Activated T-cell treated with anti-CD3 and anti-CD28 coated beads for 24 hours (primary cell): ENCODE measurements at regions not wholly inside any gene's neighbourhood (a gene's known extent, or its start where the extent isn't known, plus 50 kb on each side); places are given as distances from the start of the nearest gene placed in this dataset.

Experiments
- DNase-seq: peaks from one replicate; pipeline ENCODE4 v3.0.0-alpha.2; 2020; ENCODE audit warnings: low read depth

DNA sequence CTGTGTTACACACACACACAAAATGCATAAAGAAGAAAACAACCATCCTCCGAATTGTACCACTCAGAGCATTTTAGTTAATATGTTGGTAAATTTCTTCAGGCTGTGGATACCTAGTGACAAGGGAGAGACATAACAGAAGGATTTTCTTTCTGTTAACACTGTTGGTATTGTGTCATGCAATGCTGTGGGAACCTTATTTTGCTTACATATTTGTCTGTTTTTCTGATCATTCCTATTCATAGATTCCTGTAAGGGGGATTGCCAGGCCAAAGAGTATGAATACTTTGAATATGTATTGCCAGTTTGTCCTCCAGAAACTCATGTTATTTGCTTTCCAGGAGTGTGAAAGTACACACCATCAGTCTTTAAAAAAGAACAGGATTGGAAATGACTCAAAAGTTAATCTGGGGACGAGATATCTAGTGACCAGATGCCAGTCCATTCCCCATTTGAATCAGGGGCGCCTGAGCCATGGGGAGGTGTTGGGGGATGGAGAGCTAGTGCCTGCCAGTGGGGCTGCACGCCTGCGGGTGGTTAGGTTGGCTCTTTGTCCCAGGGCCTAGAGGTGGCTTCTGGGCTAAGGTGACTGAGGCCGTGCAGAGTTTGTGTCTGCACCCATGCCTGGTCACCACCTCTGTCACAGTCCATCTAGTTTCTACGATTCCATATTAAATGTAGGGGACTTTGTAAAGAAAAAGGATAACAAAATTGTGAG lies 142.0 kb downstream of the PTPN20 start:
- DNase-seq, result no peak

DNA sequence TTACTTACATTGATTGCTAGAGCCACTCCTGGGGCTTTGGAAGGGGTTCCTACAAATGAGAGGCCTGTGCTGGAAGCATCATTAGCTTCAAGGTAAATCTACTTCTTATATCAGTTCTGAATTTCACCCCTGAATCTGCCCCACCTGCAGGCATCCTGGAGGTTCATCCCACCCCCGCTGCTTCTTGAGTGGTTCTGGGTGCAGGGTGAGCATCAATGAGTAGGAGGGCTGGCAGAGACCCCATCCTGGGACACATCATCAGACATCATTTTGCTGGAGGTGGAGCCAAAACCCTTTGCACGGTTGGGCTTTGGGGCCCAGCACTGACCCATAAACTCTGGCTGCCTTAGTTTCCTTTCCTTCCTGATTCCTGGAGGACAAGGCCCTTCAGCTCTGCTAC lies 143.7 kb downstream of the PTPN20 start:
- no peak for DNase-seq

DNA sequence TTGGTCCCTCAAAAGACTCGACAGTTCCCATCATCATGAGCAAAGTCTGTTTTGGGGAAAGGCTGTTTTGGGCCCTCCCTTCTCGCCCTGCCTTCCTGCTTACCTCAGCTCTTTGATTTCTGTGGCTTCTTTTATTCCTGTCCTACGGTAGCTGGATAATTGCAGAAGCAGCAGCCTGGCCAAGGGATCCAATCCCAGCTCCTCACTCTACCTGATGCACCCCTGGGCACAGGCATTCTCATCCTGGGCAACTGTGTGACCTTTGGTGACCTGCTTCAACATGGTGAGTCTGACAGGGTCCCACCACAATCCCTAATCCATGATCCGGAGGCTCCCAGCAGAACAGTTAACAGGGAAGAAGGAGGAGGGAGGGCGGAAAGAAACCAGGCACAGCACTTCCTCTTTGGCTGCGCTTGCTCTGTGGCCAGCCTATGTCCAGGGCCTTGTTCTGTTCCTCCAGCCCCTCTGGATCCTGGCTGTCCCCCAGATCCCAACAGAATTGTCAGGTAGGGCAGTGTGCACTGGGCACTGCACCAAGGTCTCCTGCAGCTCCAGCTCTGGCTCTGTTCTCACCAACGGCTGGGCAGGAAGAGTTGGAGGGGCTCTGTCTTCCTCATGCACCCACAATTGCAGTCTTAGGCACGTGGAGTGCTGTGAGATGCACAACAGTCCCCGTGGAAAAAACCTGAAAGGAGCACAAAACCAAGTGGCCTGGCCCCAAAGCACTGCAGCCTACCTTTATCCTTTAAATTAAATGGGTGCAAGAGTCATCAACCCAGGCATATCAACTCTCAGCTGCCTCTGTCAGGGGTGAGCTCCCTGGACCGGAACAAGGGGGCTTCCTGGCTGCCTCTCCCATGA lies 144.4 kb downstream of the PTPN20 start:
- DNase-seq, result no peak

DNA sequence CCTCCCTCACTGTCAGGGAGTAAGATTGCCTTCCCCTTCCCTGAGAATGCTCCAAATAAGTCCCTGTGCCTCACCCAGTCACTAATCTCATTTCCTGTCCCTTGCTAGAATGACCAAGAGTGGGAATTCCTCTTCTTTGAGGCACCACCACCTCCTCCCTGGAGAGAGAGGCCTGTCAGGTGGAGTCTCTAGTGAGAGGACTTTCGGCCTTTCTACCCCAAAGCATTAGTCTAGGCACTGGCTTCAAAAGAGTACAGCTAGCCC lies 145.0 kb downstream of the PTPN20 start:
- no peak for DNase-seq

DNA sequence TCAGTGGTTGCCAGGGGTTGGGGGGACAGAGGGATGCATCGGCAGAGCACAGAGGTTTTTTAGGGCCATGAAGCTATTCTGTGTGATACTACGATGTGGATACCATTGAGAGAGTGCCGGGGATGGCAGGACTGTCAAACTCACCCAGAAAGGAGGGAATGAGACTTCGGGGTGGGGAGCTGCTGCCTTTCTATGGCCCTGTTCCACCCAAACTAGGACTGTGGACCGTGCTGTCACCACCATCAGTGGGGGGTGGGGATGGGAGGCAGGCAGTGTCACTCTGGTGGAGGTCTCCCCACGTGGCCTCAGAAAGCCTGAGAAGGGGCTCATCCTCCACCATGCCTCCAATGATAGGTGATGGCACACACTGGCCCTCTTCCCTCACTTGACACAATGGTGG lies 146.2 kb downstream of the PTPN20 start:
- no peak for DNase-seq

DNA sequence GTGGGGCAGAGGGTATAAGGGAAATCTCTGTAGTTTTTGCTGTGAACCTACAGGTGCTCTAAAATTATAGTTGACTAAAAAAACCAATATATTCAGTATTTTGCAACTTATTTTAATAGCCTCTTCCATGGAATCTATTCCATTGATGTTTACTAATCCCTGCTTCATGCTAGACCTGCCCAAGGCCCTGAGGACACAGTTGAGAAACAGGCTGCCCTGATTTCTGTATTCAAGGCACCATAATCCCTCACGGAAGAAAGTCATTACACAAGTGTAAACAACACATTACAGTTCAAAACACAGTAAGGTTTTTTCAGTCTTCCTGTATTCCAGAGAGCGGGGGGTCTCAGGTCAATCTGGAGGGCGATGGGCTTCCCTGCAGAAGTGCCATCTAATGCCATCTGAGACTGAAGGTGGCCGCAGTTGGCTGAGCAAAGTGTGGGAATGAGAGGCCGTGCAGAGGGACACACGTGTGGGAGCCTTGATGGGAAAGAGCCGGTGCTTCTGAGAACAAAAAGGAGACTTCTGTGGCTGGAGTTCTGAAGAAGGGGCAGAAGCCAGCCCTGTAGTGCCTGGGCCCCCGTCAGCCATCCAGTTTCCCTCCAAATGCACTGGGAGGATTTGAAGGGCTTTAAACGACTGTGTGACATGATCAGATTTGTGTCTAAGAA lies 146.9 kb downstream of the PTPN20 start:
- DNase-seq, result no peak

DNA sequence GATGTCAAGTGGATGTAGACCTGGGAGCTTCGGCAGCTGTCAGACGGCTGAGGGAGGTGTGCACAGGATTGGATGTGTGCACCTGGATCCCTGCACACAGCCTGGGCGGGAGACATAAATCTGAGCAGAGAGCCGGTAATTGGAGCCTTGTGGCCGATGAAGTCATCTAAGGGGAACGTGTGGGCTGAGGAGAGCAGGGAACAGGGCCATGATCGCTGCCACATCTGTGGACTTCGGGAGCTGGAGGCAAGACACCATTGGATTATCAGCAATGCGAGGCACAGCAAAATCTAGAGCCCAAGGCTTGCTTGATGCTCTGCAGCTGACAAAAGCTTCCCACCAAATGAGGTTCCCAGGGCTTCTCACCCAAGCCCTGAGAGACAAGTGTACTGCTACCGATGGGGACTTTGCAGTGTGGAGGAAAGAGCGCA lies 147.7 kb downstream of the PTPN20 start:
- DNase-seq, result no peak

DNA sequence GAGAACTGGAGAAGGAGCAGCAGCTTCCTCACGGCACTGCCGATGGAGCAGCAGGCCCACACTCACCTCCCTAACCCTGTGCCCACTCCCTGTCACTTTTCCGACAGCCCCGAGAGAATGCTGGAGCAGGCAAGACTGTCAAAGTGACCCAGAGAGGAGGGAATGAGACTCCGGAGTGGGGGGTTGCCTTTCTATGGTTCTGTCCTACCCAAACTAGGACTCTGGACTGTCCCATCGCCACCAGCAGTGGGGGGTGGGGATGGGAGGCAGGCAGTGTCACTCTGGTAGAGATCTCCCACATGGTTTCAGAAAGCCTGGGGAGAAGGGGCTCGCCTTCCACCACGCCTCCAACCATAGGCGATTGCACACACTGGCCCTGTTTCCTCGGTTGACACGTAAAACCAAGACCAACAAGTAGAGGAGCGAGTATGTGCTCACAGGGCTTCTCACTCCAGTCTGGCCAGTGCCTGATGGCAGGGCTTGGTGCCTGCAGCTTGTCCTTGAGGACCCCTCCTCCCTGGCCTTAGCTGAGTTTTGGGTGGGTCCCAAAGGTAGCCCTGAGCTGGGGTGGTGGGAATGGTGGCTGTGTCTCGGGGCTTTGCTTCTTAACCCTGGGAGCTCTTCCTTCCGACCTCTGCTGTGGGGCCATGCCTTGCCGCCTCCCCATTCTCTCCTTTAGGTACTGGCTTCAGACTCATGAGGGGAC lies 148.5 kb downstream of the PTPN20 start:
- no peak for DNase-seq

DNA sequence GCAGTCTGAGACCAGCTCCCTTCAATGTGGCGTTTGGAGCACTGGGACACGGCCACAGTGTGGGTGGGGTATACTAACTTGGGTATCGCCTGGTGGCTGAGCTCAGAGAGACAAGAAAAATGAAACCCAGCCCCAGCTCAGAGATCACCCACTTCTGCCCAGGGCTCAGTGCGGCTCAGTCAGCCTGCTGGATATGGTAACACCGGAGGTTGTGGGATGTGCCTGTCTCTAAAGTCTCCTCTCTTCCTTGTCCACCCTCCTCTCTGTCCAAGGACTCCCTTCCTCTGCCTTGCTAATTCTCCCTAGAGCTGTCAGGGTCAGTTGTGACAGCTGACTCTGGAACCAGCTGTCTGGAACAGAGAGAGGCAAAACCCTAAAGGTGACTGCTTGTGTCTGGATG lies 149.1 kb downstream of the PTPN20 start:
- no peak for DNase-seq

DNA sequence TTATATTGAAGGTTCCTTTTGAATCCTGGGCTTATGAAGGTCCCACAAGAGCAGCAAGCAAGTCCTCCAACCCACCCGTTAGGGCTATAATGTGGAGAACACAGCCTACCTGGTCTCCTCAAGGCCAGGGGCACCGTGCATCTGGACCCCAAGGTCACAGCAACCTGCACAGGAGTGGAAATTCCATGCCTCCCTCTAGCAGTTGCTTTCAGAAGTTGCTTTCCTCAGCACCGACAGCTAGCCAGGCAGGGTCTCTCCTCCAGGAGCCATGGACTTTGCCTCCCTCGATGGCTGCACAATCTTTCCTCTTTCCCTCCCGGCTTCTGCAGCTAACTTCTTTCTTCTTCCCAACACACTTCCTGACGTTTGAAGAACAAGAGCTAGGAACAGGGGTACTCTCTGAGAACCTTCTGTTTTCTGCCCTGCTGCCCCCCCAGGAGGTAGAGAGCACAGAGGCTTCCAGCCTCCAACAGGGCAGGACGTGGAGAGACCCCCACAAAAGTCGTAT lies 149.8 kb downstream of the PTPN20 start:
- no peak for DNase-seq

DNA sequence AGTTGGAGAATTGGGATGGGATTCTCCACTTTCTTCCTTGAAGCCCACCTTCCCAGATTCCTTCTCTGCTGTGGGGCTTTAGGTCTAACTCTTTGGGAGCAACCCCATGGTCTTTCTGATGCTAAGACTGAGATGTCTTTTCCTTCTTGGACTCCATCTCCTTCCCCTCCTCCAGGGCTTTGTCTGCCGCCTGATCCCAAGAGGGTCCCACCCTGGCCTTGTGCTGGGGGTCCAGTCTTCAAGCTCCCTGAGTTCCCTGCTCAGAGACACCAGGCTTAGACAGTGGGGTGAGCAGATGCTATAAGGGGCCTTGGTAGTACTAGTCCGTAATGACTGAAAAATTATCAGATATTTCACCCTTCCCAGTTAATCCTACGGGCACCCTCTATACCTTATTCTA lies 150.5 kb downstream of the PTPN20 start:
- no peak for DNase-seq

DNA sequence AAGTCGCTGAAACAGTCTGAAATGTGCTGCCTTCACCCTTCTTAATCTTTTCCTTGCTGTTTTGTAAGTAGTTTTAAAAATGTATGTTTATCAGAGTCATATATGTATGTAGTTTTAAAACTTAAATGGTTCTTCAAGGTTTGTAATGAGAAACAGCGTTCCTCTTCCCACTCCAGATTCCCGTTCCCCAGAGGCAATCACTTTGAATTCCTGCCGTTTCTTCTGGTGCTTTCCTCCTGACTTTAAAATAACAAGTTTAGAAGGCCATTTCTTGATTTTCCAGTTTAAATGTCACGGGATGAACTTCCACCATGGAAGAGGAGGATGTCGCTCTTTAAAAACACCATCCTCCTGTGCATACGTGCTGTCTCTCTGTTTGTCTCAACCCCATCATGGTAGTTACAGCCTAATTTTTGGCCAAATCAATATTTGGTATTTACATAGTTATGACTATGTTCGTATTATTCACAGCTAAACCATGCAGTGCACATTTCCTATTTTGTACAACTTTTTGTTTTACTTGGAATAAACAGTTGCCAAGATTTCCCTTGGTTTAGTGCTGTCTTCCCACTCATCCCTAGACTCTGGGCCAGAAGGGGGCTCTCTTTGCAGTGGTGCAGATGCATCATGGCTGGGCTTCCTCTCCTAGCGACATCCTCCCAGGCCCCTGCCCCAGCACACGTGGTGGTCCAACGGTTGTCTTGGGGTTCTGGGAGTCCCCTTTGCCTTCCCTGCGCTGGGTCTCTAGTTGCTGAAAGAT lies 151.4 kb downstream of the PTPN20 start:
- no peak for DNase-seq

DNA sequence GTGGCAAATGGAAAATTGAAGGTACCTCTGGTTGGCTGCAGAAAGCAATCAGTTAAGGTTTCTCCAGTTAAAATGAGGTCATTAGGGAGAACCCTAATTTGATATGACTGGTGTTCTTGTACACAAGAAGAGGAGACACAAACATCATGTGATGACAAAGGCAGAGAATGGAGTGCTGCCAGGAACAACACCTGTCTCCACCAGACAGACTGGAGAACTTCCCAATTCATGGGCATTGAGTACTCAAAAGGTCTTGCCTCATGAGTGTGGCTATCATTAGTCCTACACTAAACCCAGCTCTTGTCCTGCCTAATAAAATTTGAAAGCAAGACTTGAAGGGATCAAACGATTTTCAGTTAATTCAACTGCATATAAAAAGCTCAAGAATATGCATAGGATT lies 152.6 kb downstream of the PTPN20 start:
- no peak for DNase-seq

DNA sequence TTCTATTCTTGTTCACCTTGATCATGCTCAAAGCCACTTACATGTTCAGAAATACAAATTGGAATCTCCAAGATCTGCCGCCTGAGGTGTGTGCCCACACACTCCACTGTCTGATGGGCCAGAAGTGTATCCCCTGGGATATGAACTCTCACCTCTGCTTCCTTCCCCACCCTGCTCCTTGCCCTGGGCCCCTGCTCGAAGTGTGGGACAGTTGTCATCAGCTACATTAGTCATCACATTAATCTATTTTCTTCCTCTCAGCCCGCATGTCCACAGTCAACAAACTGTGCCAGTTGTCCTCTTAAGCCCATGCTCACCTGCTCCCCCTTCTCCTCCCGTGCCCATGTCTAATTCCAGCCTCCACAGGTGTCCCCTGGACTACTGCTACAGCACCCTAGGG lies 154.7 kb downstream of the PTPN20 start:
- no peak for DNase-seq

DNA sequence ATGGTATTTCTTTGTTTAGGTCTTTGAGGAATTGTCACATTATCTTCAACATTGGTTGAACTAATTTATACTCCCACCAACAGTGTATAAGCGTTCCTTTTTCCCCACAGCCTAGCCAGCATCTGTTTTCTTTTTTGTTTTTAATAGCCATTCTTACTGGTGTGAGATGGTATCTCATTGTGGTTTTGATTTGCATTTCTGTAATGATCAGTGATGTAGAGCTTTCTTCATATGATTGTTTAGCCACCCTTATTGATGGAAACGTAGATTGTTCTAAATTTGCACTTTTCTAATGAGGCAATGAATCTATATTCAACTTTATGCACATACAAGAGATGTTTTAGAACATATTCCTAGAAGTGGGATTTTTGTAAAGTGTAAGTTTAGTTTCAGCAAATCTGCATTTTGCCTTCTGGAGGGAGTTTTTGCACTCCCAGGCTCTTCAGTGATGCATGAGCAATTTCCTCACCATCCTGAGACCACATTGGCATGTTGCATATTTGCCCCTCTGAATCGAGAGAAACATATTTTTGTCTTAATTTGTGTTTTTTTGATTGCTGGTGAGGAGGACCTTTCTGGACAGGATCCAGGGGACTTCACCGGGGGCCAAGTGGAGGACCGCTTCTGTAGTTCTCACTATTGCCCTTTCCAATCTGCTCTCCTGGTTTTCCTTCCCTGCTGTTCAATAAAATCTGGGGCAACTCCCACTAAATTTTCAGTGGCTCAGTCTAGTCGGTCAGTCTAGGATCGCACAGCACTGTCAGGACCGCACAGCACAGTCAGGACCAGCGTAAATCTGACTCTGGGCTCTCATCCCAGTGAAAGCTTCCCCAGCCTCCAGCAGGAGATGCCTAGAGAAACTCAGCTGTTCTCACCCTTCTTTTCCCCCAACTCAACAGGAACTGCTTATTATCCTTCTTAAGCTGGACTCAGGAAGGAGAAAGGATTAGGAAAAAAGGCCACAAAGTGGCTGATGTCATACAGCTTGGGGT lies 157.0 kb downstream of the PTPN20 start:
- DNase-seq, result no peak

DNA sequence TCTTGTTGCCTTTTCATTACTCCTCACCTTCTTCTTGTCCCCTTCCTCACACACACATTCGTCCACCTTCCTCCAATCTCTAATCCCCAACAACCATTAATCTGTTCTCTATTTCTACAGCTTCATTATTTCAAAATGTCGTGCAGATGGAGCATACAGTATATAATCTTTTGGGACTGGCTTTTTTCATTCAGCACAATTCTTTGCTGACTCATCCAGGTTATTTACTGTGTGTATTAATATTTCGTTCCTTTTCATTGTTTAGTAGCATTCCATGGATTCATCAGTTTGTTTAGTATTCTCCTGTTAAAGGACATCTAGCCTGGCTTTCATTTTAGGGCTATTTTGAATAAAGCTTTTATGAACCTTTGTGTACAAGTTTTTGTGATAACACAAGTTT lies 159.3 kb downstream of the PTPN20 start:
- no peak for DNase-seq

DNA sequence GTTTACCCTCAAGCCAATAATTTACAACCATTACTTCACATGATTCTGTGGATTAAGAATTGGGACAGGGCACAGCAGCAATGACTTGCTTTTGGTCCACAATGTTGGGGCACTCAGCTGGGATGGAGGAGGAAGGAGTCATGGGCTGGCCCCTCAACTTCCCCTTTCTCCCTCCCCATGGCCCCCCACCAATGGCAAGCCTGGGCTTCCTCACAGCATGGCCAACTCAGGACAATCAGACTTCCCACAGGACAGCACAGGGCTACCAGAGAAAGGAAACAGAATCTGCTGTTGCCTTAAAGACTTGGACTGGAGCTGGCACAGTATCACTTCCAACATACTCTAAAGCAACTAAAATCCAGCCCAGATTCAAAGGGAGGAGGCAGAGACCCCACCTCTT lies 160.7 kb downstream of the PTPN20 start:
- no peak for DNase-seq

DNA sequence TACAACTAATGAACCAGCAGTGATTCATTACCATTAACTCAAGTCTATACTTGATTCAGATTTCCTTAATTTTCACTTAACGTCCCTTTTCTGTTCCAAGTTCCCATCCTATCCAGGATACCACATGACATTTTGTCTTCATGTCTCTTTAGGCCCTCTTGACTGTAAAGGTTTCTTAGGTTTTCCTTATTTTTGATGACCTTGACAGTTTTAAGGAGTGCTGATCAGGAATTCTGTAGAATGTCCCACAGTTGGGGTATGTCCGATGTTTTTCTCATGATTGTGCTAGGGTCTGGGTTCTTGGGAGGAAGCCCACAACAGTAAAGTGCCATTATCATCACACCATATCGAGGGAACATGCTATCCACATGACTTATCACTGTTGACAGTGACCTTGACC lies 162.7 kb downstream of the PTPN20 start:
- no peak for DNase-seq

DNA sequence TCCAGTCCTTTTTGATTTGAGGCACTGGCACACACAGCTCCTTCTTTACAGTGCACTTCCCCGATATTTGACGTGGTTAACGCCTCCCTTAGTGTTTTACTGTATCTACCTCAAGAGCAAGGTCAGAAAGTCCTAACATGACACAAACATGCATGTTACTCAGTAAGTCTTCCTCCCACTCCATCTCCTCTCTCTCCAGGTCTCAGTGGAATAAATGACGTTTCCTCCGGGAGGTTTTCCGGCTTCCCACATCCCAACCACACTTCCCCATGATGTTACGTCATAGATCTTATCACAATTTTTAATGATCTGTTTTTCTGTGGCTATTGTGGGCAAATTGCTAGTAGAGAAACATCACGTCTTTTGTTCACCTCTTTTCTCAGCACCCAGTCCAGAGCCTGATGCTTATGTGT lies 165.7 kb downstream of the PTPN20 start:
- no peak for DNase-seq

DNA sequence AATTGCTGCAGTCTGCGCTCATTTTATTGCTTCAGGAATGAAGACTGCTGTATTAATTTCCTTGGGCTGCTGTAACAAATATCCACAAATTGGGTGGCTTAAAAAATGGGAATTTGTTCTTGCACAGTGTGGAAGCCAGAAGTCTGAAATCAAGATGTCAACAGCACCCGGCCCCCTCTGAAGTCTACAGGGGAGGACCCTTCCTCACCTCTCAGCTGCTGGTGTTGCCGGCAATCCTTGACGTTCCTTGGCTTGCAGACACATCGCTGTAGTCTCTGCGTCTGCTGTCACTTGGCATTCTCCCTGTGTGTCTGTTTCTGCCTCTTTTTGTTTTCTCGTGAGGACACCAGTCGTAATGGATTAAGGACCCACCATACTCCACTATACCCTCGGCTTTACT lies 166.2 kb downstream of the PTPN20 start:
- no peak for DNase-seq
